NCI-H2227 treated with DMSO at 0.1 percent for 48 hours (cell line): ENCODE measurements at regions not wholly inside any gene's neighbourhood (a gene's known extent, or its start where the extent isn't known, plus 50 kb on each side); places are given as distances from the start of the nearest gene placed in this dataset.
"Not testable (repeated sequence)": the region's sequence is repeated elsewhere in the genome, so short reads cannot be mapped to it uniquely, and the experiment has no call there.

Experiments used
- DNase-seq: peaks from one replicate; lab custom pipeline; 2025; lab: John Stamatoyannopoulos, UW

GRCh38 chr6:166724576-166724975, 97.5 kb upstream of the RPS6KA2 start:
- no peak for DNase-seq

- no peak for DNase-seq
Observed at GRCh38 chr6:166722785-166723184, 95.7 kb upstream of the RPS6KA2 start.

- no peak for DNase-seq
Observed at GRCh38 chr6:166721576-166721975, 94.5 kb upstream of the RPS6KA2 start.

- no peak for DNase-seq
Observed at GRCh38 chr6:166720856-166721255, 93.8 kb upstream of the RPS6KA2 start.

- no peak for DNase-seq
Observed at GRCh38 chr6:166719019-166719418, 92.0 kb upstream of the RPS6KA2 start.

GRCh38 chr6:166718516-166718915, 91.5 kb upstream of the RPS6KA2 start:
- DNase-seq: no peak

DNA sequence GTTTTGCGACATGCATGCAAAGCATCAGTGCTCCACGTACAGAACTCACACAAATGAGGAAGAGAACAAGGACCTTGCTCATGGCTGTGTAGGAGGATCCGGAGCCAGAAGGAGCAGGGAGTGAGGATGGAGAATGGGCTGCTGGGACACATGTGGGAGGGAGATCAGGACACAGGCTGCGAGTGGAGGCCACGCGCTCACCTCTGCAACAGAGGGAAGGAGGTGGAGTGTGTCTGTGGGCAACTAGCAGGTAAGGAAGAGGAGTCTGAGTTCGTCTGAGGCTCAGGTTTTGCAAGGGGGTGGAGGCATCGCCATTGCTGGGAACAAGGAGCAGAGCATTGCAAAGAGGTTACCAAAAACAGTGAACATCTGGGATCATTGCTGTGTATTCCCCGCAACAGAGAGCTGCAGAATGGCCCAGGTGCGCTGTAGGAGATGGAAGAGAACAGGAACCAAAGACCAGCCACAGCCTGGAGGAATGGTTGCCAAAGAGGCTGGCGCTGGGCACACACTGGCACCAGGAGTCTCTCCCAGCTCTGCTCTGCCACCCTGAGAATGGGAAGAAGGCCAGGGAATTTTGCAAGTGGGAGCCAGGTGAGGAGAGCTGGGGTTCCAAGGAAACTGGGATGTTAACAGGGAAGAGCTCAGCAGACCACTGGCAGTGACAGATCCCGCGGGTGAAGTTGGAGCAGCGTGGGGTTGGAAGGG, 90.0 kb upstream of the RPS6KA2 start:
- no peak for DNase-seq

GRCh38 chr6:166715992-166716391, 88.9 kb upstream of the RPS6KA2 start:
- DNase-seq: no peak

- DNase-seq: no peak
Observed at GRCh38 chr6:166715065-166715464, 88.0 kb upstream of the RPS6KA2 start.

DNA sequence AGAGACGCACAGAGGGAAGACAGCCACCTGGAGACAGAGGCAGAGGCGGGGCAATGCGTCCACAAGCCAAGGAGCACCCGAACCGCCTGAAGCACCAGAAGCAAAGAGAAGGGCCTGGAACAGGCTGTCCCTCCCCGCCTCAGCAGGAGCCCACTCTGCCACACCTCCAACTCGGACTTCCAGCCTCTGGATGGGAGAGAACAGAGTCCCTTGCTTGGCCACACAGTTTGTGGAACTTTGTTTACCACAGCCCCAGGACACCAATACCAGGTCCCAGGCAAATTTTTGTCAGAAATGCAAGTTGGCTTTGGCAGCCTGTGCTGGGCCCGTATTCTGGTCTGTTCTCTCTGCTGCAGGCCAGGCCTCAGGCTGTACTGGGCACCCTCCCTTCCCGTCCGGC, 87.5 kb upstream of the RPS6KA2 start:
- no peak for DNase-seq

DNA sequence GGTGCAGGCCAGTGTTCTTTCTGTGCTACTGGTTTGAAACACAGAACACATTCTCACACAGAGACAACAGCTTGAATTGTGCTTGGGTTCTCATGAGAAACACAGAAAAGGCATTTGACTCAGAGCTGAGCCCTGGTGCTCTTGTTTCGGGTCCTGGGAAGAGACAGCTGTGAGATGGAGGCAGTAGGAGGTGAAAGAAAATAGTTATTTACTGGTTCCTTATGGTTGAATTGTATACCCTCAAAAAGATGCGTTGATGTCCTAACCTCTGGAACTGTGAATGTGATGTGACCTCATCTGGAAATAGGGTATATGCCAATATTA, 87.1 kb upstream of the RPS6KA2 start:
- DNase-seq: no peak

GRCh38 chr6:166713434-166714186, 86.6 kb upstream of the RPS6KA2 start:
- no peak for DNase-seq

- DNase-seq: no peak
Observed at GRCh38 chr6:166712286-166713228, 85.5 kb upstream of the RPS6KA2 start.

DNA sequence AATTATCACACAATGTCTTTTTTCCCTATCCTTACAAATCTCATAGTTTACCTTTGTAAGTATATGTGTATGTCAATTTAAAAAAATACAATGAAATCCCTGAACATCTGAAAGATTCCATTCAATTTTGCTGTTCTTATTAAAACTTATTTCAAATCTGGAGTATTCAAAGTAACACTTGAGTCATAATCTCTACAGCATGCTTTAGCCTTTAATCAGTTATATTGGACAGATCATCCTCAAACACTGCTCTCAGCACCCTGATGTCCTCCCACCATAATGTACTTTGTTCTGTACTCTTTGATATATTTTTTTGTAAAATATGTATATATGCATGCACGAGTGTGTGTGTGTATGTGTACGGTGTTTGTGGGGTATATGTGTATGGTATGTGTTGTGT, 83.0 kb upstream of the RPS6KA2 start:
- DNase-seq: no peak

DNA sequence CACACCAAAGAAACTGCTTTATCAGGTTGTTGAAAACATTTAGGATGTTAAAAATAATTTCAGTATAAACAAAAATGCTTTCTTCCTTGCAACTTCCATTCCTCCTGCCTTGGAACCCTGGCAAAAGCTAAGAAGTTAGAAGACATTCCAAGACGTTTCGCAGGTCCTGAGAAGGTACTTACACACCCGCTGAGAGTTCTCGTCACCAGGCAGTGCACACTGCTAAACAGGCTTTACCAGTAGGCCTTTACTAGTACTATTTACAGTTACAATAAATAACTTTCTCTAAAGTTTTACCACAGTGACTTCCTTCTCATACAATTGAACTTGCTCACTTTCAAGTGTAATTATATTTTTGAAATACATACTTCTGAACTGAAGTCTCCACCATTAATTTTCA, 81.4 kb upstream of the RPS6KA2 start:
- DNase-seq: no peak

- no peak for DNase-seq
Observed at GRCh38 chr6:166707045-166707444, 80.0 kb upstream of the RPS6KA2 start.

DNA sequence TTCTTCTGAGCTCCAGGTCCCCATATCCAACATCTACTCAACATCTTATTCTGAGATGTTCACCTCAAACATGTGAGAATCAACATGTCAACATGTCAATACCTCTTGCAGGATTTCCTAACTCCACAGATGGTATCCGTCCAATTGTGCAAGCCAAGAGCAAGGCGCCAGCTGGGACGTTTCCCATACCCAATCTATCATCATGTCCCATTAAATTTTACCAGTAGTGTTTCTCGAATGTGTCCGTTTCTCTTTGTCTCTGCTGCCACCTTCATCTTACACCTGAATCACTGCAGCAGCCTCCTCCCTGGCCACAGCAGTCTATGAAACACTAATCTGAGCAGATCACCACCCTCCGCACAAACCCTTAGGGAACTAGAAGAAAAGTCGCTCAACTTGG, 78.0 kb upstream of the RPS6KA2 start:
- no peak for DNase-seq

DNA sequence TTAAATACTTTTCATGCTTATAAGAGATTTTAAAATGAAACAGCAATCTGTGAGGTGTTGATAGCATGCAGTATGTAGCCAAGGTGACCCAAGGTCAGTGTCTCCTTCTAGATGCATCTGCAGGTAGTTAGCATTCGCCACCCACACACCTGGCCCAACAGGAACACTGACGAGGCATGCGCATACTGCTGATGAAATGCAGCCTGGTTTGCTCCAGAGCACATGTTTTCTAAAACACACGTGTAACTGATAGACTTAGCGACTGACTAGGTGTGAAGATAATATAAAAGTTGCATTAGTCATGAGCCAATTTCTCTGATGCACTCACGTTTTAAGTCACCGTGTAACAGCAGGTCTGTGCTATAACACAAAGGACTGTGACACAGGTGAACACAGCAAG, 77.1 kb upstream of the RPS6KA2 start:
- no peak for DNase-seq

GRCh38 chr6:166703149-166703710, 76.2 kb upstream of the RPS6KA2 start:
- no peak for DNase-seq

DNA sequence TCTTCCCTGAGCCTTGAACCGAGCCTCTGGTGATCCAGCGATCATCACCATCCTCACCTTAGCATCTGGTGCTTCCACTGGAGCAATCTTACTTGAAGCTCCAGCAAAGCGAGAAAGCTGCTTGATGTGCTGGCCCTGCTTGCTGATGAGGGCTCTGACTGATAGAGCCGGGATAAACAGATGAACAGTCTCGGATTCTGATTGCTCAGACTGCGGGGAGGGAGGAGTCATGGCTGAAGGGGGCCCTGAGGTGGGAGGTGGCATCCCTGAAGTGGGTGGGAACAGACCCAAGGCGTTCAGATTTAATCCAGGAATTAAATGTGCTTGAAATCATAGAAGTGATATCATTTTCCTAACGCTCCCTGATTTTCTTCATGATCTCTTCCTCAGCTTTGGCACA, 74.4 kb upstream of the RPS6KA2 start:
- DNase-seq: not testable (repeated sequence)

GRCh38 chr6:166700871-166701270, 73.8 kb upstream of the RPS6KA2 start:
- not testable (repeated sequence) for DNase-seq

DNA sequence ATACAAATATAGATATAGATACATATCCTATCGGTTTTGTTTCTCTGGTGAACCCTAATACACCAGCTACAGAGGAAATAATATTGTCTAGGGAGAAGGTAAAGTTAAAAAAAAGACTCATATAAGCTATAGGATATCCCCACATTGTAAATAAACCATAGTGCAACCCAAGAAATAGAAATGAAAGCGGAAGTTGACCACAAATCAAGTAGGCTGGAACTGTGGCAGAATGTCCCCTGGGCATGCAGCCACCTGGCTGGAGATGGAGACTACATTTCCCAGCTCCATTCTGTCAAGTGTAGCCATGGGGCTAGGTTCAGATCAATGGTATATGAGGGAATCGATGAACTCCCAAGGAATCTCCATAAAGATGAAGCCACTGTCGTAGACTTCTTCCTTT, 70.1 kb upstream of the RPS6KA2 start:
- DNase-seq: no peak
